ENCODE measurements at regions not wholly inside any gene's neighbourhood (a gene's known extent, or its start where the extent isn't known, plus 50 kb on each side); places are given as distances from the start of the nearest gene placed in this dataset.
"Not testable (repeated sequence)": the region's sequence is repeated elsewhere in the genome, so short reads cannot be mapped to it uniquely, and the experiment has no call there.

DNA sequence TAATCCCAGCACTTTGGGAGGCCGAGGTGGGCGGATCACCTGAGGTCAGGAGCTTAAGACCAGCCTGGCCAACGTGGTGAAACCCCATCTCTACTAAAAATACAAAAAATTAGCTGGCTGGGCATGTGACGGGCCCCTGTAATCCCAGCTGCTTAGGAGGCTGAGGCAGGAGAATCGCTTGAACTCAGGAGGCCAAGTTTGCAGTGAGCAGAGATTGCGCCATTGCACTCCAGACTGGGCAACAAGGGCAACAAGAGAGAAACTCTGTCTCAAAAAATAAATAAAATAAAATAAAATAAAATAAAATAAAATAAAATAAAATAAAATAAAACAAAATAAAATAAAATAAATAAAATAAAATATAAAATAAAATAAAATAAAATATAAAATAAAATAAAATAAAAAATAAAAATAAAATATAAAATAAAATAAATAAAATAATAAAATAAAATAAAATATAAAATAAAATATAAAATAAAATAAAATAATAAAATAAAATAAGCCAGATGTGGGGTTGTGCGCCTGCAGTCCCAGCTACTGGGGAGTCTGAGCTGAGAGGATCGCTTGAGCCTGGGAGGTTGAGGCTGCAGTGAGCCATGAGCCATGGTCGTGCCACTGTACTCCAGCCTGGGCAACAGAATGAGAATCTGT, 49.8 kb upstream of the ITGB1 start:
- DNase-seq (ENCODE audit: low read depth) = not testable (repeated sequence)
